OCI-LY1 (cell line): ENCODE measurements at regions not wholly inside any gene's neighbourhood (a gene's known extent, or its start where the extent isn't known, plus 50 kb on each side); places are given as distances from the start of the nearest gene placed in this dataset.

Source experiments
- H2AFZ ChIP-seq: fragments of 200-600 bp; sonication (generic), shearing (Covaris generic); 2 replicates; pipeline ENCODE4 v1.6.0; 2014; ENCODE audit warnings: antibody characterized with exemption, mild to moderate bottlenecking, low read length
- H3F3A ChIP-seq: fragments of 200-600 bp; sonication (generic), shearing (Covaris generic); 2 replicates; pipeline ENCODE4 v1.6.0; 2014; ENCODE audit warnings: mild to moderate bottlenecking, antibody characterized with exemption, low read length, moderate library complexity; ENCODE audit not compliant: insufficient read depth
- H3K27ac ChIP-seq: fragments of 200-600 bp; sonication (generic); 2 replicates; pipeline ENCODE4 v1.5.1; 2014; ENCODE audit warnings: low read length, mixed run types, mild to moderate bottlenecking, low read depth; ENCODE audit not compliant: poor library complexity, severe bottlenecking
- H3K27me3 ChIP-seq: fragments of 200-600 bp; sonication (generic); 2 replicates; pipeline ENCODE4 v1.6.0; 2014; ENCODE audit warnings: antibody characterized with exemption, mild to moderate bottlenecking, low read length, moderate library complexity; ENCODE audit not compliant: insufficient read depth
- H3K36me3 ChIP-seq: fragments of 200-600 bp; sonication (generic); 2 replicates; pipeline ENCODE4 v1.6.1; 2014; ENCODE audit warnings: mild to moderate bottlenecking, antibody characterized with exemption, low read length, moderate library complexity, mixed read lengths; ENCODE audit not compliant: insufficient read depth
- H3K4me1 ChIP-seq: fragments of 200-600 bp; sonication (generic); 2 replicates; pipeline ENCODE4 v1.5.1; 2014; ENCODE audit warnings: mild to moderate bottlenecking, low read length, moderate library complexity; ENCODE audit not compliant: insufficient read depth, severe bottlenecking
- H3K4me2 ChIP-seq: fragments of 200-600 bp; sonication (generic), shearing (Covaris generic); 2 replicates; pipeline ENCODE4 v1.6.1; 2014; ENCODE audit warnings: low read length
- H3K4me3 ChIP-seq: fragments of 200-600 bp; sonication (generic); 2 replicates; pipeline ENCODE4 v1.5.1; 2014; ENCODE audit warnings: low read length, low read depth, mild to moderate bottlenecking, mixed read lengths; ENCODE audit not compliant: poor library complexity, severe bottlenecking
- H3K79me2 ChIP-seq: fragments of 200-600 bp; shearing (Covaris generic); 2 replicates; pipeline ENCODE4 v1.6.1; 2016; ENCODE audit warnings: mixed run types, low read length, mixed read lengths; ENCODE audit not compliant: insufficient read depth
- H3K9ac ChIP-seq: fragments of 200-600 bp; sonication (generic), shearing (Covaris generic); 2 replicates; pipeline ENCODE4 v1.6.1; 2014; ENCODE audit warnings: mild to moderate bottlenecking, low read length, mixed read lengths
- H3K9me2 ChIP-seq: fragments of 200-600 bp; sonication (generic), shearing (Covaris generic); 2 replicates; pipeline ENCODE4 v1.6.1; 2014; ENCODE audit warnings: low read depth, mild to moderate bottlenecking, low read length, mixed read lengths
- H3K9me3 ChIP-seq: fragments of 200-600 bp; shearing (Covaris generic); 2 replicates; pipeline ENCODE4 v1.6.1; 2014; ENCODE audit warnings: low read length, mixed read lengths
- H4K20me1 ChIP-seq: fragments of 200-600 bp; sonication (generic), shearing (Covaris generic); 2 replicates; pipeline ENCODE4 v1.6.0; 2016; ENCODE audit warnings: mild to moderate bottlenecking, low read length; ENCODE audit not compliant: insufficient read depth
- EZH2 ChIP-seq: fragments of 200-600 bp; sonication (generic), shearing (Covaris generic); IDR thresholded peaks from 2 replicates; pipeline ENCODE4 v1.8.0; 2017; ENCODE audit warnings: borderline replicate concordance, mixed run types, mild to moderate bottlenecking, antibody characterized with exemption, low read length, moderate library complexity, mixed read lengths
- TF ChIP-seq, protein P1 (sequence below): fragments of 200-600 bp; sonication (generic), shearing (Covaris generic); IDR thresholded peaks from 2 replicates; pipeline ENCODE4 v1.5.1; 2017; ENCODE audit warnings: mild to moderate bottlenecking, antibody characterized with exemption, low read length, moderate library complexity, mixed read lengths

DNA sequence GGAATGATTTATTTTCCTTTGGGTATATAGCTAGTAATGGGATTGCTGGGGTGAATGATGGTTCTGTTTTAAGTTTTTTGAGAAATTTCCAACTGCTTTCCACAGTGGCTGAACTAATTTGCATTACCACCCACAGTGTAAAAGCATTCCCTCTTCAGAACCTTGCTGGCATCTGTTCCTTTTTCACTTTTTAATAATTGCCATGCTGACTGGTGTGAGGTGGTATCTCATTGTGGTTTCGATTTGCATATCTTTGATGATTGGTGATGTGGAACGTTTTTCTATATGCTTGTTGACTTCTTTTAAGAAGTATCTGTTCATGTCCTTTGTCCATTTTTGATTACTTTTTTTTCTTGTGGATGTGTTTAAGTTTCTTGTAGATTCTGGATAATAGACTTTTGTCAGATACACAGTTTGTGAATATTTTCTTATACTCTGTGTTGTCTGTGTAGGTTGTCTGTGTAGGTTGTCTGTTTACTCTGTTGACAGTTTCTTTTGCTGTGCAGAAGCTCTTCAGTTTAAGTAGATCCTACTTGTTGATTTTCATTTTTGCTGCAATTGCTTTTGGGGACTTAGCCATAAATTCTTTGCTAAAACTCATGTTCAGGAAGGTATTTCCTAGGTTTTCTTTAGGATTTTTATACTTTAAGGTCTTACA is 291.8 kb upstream of the DDI1 start:
- Histone ChIP-seq H3K79me2 (no peaks in the 10 kb centered on the region), H3F3A (no peaks in the 10 kb centered on the region), H3K4me3 (no peak overlapping the region), H3K4me2 (no peak overlapping the region), H3K27ac (no peak overlapping the region), H3K27me3 (no peaks in the 10 kb centered on the region), H4K20me1 (no peaks in the 10 kb centered on the region), H3K9me2 (no peaks in the 10 kb centered on the region), H3K4me1 (peaks cover 7% of the 10 kb centered on the region), H3K36me3 (no peaks in the 10 kb centered on the region), H2AFZ (no peak overlapping the region), H3K9ac (no peak overlapping the region), H3K9me3 (no peaks in the 10 kb centered on the region)
- TF ChIP-seq EZH2, result no peak
- TF ChIP-seq, protein P1, sequence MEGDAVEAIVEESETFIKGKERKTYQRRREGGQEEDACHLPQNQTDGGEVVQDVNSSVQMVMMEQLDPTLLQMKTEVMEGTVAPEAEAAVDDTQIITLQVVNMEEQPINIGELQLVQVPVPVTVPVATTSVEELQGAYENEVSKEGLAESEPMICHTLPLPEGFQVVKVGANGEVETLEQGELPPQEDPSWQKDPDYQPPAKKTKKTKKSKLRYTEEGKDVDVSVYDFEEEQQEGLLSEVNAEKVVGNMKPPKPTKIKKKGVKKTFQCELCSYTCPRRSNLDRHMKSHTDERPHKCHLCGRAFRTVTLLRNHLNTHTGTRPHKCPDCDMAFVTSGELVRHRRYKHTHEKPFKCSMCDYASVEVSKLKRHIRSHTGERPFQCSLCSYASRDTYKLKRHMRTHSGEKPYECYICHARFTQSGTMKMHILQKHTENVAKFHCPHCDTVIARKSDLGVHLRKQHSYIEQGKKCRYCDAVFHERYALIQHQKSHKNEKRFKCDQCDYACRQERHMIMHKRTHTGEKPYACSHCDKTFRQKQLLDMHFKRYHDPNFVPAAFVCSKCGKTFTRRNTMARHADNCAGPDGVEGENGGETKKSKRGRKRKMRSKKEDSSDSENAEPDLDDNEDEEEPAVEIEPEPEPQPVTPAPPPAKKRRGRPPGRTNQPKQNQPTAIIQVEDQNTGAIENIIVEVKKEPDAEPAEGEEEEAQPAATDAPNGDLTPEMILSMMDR, result no peak

DNA sequence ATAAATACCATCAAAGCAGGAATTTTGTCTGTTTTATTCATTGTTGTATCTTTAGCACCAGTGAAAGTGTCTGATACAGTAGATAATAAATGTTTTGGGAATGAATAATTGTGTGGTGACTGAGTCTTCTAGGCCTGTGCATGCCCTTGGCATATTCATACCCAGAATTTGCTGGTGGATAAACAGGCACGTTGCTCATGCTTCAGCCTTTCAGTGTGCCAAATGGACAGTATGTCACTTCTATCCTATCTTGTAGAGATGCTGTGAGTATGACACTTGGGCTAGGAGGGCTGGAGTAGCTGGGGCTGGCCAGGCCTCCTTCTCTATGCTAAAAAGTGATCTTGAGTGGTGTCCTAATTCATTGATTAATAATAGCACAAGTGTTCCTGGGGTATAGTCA is 287.3 kb upstream of the DDI1 start:
- Histone ChIP-seq H3K4me1 (peaks cover 6% of the 10 kb centered on the region), H3K27me3 (no peaks in the 10 kb centered on the region), H3F3A (no peaks in the 10 kb centered on the region), H3K9ac (no peak overlapping the region), H3K9me3 (no peaks in the 10 kb centered on the region), H3K9me2 (no peaks in the 10 kb centered on the region), H3K4me2 (no peak overlapping the region), H4K20me1 (no peaks in the 10 kb centered on the region), H3K4me3 (no peak overlapping the region), H3K79me2 (no peaks in the 10 kb centered on the region), H3K36me3 (no peaks in the 10 kb centered on the region), H2AFZ (no peak overlapping the region), H3K27ac (no peak overlapping the region)
- no peak for TF ChIP-seq EZH2
- TF ChIP-seq, protein P1, result no peak

DNA sequence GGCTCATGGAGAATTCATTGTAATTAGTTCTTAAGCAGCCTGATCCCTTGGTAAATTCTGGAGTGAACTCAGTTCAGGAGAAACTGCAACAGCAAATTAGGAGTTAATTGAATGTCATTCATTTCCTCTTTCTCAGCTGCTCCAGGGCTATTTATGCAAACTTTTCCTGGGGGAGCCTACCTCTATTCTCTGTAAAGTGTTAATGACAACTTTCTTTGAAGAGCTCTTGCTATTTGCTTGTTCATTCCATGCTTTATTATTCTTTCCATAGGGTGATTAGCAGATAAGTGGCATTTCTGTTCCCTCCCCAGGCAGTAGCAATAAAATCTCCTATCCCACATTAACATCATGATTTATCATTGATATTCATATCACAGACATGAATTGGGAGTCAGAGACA is 267.6 kb upstream of the DDI1 start:
- H3K4me2 ChIP-seq, result no peak overlapping the region
- no peaks in the 10 kb centered on the region for H4K20me1 ChIP-seq
- H2AFZ ChIP-seq, result no peak overlapping the region
- H3K27ac ChIP-seq, result no peak overlapping the region
- H3K4me1 ChIP-seq, result no peaks in the 10 kb centered on the region
- no peaks in the 10 kb centered on the region for H3F3A ChIP-seq
- no peaks in the 10 kb centered on the region for H3K79me2 ChIP-seq
- H3K9me2 ChIP-seq, result no peaks in the 10 kb centered on the region
- H3K9ac ChIP-seq, result no peak overlapping the region
- no peak for TF ChIP-seq EZH2
- TF ChIP-seq, protein P1, result no peak
- no peaks in the 10 kb centered on the region for H3K36me3 ChIP-seq
- no peaks in the 10 kb centered on the region for H3K9me3 ChIP-seq
- no peak overlapping the region for H3K4me3 ChIP-seq
- no peaks in the 10 kb centered on the region for H3K27me3 ChIP-seq
